Testis (tissue), 2 donors: ENCODE measurements at regions not wholly inside any gene's neighbourhood (a gene's known extent, or its start where the extent isn't known, plus 50 kb on each side); places are given as distances from the start of the nearest gene placed in this dataset.
A peak's percentile ranks its signal among the peaks of the same experiment; 100 is the strongest.

ENCODE experiments used
- DNase-seq: peaks from one replicate; pipeline ENCODE4 v3.0.0-alpha.2; 2019
- H3K27ac ChIP-seq, 2 donors: fragments of 200-600 bp; sonication (generic); one replicate each; pipeline ENCODE4 v1.5.1; 2019
- H3K27me3 ChIP-seq: fragments of 200-600 bp; sonication (generic); one replicate; pipeline ENCODE4 v1.5.1; 2019
- H3K36me3 ChIP-seq: fragments of 200-600 bp; sonication (generic); one replicate; pipeline ENCODE4 v1.5.1; 2017; ENCODE audit warnings: low read depth; ENCODE audit errors: missing control alignments
- H3K4me1 ChIP-seq: fragments of 200-600 bp; sonication (generic); one replicate; pipeline ENCODE4 v1.5.1; 2019
- H3K4me3 ChIP-seq, 2 donors: fragments of 200-600 bp; sonication (generic); one replicate each; pipeline ENCODE4 v1.5.1; 2017 to 2019
- H3K9me3 ChIP-seq: fragments of 200-600 bp; sonication (generic); one replicate; pipeline ENCODE4 v1.5.1; 2017
- POLR2A ChIP-seq: fragments of 450-650 bp; IDR thresholded peaks from one replicate; pipeline ENCODE4 v1.6.1; 2017; ENCODE audit warnings: antibody characterized with exemption, mild to moderate bottlenecking, moderate library complexity
- WGBS, 2 donors: methylation state at CpG; one replicate each; pipeline ENCODE4 v1.1.5; 2018; 5-methylcytosine and 5-hydroxymethylcytosine counted together
- intact Hi-C: fragments of 100-400 bp; cut with DNase I; formaldehyde crosslinking; loops from one replicate; pipeline ENCODE4 v1.15.1; 2023; ENCODE audit warnings: low total_unique reads
- TF ChIP-seq, protein P1 (sequence below), 3 experiments: fragments of 450-650 bp in 2 of 3; fragments of 200-600 bp in 1 of 3; sonication (generic) in 1 of 3; IDR thresholded peaks; one replicate each; pipeline ENCODE4 v1.5.1; 2016 to 2019; ENCODE audit warnings: antibody characterized with exemption in 3 of 3, mild to moderate bottlenecking in 2 of 3, moderate library complexity in 1 of 3

DNA sequence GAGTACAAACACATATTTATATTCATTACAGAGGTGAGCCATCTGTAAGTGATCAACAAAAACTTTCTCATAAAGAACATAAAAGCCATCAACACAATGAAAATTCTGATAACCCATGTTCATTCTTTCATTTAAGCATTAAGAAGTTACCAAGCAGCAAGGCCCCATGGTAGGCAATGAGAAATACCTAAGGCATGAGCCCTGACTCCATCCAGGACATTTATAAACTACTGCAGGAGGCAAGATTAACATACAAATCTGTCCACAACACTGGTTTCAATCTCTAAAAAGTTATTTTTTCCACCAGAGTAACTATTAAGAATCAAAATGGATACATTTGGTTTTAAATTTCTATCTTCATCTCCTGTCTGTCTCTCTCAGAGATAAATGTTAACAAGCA, 76.1 kb downstream of the SIPA1L2 start:
- Histone ChIP-seq H3K4me3 (no peak overlapping the region), H3K9me3 (no peaks in the 10 kb centered on the region), H3K27ac (no peak overlapping the region), H3K36me3 (no peaks in the 10 kb centered on the region), H3K27me3 (no peaks in the 10 kb centered on the region), H3K4me1 (peaks cover 24% of the 10 kb centered on the region)
- no peak for TF ChIP-seq POLR2A
- TF ChIP-seq, protein P1, sequence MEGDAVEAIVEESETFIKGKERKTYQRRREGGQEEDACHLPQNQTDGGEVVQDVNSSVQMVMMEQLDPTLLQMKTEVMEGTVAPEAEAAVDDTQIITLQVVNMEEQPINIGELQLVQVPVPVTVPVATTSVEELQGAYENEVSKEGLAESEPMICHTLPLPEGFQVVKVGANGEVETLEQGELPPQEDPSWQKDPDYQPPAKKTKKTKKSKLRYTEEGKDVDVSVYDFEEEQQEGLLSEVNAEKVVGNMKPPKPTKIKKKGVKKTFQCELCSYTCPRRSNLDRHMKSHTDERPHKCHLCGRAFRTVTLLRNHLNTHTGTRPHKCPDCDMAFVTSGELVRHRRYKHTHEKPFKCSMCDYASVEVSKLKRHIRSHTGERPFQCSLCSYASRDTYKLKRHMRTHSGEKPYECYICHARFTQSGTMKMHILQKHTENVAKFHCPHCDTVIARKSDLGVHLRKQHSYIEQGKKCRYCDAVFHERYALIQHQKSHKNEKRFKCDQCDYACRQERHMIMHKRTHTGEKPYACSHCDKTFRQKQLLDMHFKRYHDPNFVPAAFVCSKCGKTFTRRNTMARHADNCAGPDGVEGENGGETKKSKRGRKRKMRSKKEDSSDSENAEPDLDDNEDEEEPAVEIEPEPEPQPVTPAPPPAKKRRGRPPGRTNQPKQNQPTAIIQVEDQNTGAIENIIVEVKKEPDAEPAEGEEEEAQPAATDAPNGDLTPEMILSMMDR (IDR thresholded peaks at IDR 0.05) = no peak
- intact Hi-C loops = no loop called here
- no peak for DNase-seq

DNA sequence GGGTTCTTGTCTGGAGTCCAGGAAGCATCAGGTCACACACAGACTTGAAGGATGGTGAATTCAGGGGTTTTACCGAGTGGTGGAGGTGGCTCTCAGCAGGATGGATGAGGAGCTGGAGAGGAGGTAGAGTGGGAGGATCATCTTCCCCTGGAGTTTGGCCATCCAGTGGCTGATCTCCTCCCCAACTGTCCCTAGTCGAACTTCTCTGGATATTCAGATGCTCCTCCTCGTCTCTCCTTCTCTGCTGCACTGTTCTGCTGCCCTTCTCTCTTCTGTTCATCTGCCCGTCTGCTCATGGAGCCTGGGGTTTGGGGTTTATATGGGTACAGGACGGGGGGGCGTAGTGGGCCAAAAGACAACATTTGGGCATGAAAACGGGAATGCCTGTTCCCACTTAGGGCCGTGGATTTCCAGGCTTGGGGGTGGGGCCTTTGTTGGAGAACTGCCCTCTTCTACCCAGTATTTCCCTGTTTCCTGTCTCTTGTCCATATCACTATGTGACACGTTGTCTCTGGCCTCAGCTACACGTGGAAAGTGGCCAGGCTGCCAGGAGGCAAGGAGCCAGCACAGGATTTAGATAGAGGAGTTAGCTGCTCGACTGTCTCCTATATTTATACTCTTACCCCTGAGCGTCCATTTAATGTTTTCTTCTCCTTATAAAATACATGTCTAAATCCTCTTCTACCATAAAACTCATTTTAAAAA, 76.7 kb downstream of the SIPA1L2 start:
- 51 to 61% methylated on average over 11 to 12 of the region's 12 CpGs for WGBS, 2 donors
- DNase-seq = peak; percentile 76
- TF ChIP-seq, protein P1 (IDR thresholded peaks at IDR 0.05) = no peak
- no peak for TF ChIP-seq POLR2A
- Histone ChIP-seq H3K4me3 (no peak overlapping the region), H3K27me3 (no peaks in the 10 kb centered on the region), H3K36me3 (no peaks in the 10 kb centered on the region), H3K27ac (no peak overlapping the region), H3K4me1 (peaks cover 24% of the 10 kb centered on the region), H3K9me3 (no peaks in the 10 kb centered on the region)
- intact Hi-C loops = no loop called here

DNA sequence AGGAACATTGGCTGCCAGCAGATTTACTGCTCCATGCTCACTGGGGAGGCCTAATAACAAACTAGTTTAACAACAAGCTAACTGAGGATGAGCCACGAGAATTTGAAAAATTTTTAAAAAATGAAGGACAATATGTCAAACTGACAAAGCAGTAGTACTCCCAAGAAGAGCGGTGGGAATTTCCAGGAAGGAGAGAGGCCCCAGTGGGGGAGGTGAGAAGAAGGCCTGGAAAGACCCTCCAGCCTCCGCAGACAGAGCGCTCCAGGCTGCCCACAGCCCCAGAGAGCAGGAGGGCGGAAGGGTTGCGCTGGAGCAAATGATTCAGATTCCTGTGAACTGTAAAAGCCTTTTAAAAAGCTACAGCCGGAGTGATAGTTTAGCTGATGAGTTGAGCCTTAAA, 78.5 kb downstream of the SIPA1L2 start:
- 87 to 88% methylated on average over 7 of the region's 7 CpGs for WGBS, 2 donors

DNA sequence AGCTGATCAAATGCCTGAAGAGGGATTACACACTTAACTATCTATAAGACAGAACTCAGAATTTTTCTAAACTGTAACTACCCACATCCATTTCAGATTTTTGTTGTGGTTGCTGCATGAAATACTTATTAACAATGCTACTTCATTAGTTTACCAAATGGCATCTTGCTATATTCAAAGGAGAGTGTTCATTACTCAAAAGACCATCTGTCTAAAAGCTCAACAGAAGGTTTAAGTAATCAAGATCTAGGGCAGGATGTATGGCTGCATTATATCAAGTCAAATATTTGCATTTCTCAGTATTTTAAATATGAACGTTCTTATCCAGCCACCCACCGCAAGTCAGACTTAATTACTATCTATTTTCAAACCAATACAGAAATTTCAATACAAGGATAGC, 79.9 kb downstream of the SIPA1L2 start:
- H3K9me3 ChIP-seq = no peaks in the 10 kb centered on the region
- H3K27ac ChIP-seq = no peak overlapping the region
- WGBS, 2 donors = 85 to 86% methylated on average over 2 of the region's 2 CpGs
- intact Hi-C loops = no loop called here
- no peaks in the 10 kb centered on the region for H3K36me3 ChIP-seq
- H3K4me3 ChIP-seq = no peak overlapping the region
- no peak for TF ChIP-seq POLR2A
- TF ChIP-seq, protein P1 (IDR thresholded peaks at IDR 0.05) = no peak
- H3K27me3 ChIP-seq = no peaks in the 10 kb centered on the region
- DNase-seq = no peak
- peaks cover 11% of the 10 kb centered on the region for H3K4me1 ChIP-seq

More for the DNA sequence above, 78.5 kb downstream of the SIPA1L2 start:
- no peak for DNase-seq
- no peaks in the 10 kb centered on the region for H3K9me3 ChIP-seq
- H3K27ac ChIP-seq = no peak overlapping the region
- intact Hi-C loops = no loop called here
- no peaks in the 10 kb centered on the region for H3K36me3 ChIP-seq
- no peak overlapping the region for H3K4me3 ChIP-seq
- TF ChIP-seq, protein P1 (IDR thresholded peaks at IDR 0.05) = no peak
- no peak for TF ChIP-seq POLR2A
- peaks cover 24% of the 10 kb centered on the region for H3K4me1 ChIP-seq
- H3K27me3 ChIP-seq = no peaks in the 10 kb centered on the region

DNA sequence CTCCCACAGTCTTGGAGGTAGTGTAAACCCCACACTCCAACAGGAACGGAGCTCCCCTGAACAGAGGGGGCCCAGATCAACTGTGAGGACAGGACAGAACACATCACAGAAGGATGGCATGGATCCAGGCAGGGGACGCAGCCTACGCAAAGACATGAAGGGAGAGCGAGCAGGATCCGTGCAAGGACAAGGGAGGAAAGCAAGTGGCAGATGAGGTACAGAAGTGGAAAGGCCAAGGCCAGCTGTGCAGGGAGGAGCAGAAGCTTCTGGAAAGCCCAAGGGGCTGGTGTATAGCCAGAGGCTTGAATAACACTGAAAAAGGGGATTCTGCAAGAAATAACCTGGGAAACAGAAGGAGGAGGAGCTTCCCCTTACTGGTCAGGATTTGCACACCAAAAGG, 81.2 kb downstream of the SIPA1L2 start:
- peak; percentile 75 for DNase-seq
- intact Hi-C loops = no loop called here

More for the DNA sequence above, 81.2 kb downstream of the SIPA1L2 start:
- no peaks in the 10 kb centered on the region for H3K27me3 ChIP-seq
- WGBS, 2 donors = 32 to 37% methylated on average over 5 of the region's 5 CpGs
- TF ChIP-seq POLR2A = no peak
- TF ChIP-seq, protein P1 (IDR thresholded peaks at IDR 0.05) = no peak
- peaks cover 11% of the 10 kb centered on the region for H3K4me1 ChIP-seq
- no peak overlapping the region for H3K4me3 ChIP-seq
- no peaks in the 10 kb centered on the region for H3K9me3 ChIP-seq
- no peaks in the 10 kb centered on the region for H3K36me3 ChIP-seq
- H3K27ac ChIP-seq = peak overlapping the region in 1 of 2 donors; percentile 1
